Vagina (tissue), 2 donors: ENCODE measurements at regions not wholly inside any gene's neighbourhood (a gene's known extent, or its start where the extent isn't known, plus 50 kb on each side); places are given as distances from the start of the nearest gene placed in this dataset.

Experiments used
- DNase-seq, 2 donors: peaks; one replicate each; pipeline ENCODE4 v3.0.0-alpha.2; 2017; ENCODE audit errors: extremely low spot score in 2 of 2
- H3K27ac ChIP-seq: fragments of 200-600 bp; sonication (generic); one replicate; pipeline ENCODE4 v1.5.1; 2019
- H3K27me3 ChIP-seq: fragments of 200-600 bp; sonication (generic); one replicate; pipeline ENCODE4 v1.5.1; 2019
- H3K36me3 ChIP-seq, 2 donors: fragments of 200-600 bp; sonication (generic); one replicate each; pipeline ENCODE4 v1.5.1; 2017 to 2019
- H3K4me1 ChIP-seq: fragments of 200-600 bp; sonication (generic); one replicate; pipeline ENCODE4 v1.5.1; 2019
- H3K4me3 ChIP-seq, 2 donors: fragments of 200-600 bp; sonication (generic); 1 replicate in 1 of 2; 2 replicates in 1 of 2; pipeline ENCODE4 v1.5.1; 2016 to 2019
- H3K9me3 ChIP-seq: fragments of 200-600 bp; sonication (generic); one replicate; pipeline ENCODE4 v1.5.1; 2019
- POLR2A ChIP-seq, 2 donors: fragments of 450-650 bp; IDR thresholded peaks; one replicate each; pipeline ENCODE4 v1.6.1; 2017; ENCODE audit warnings: antibody characterized with exemption in 2 of 2, mild to moderate bottlenecking in 2 of 2, moderate library complexity in 2 of 2
- POLR2AphosphoS5 ChIP-seq, 2 donors: sonication (generic); formaldehyde crosslinking; IDR thresholded peaks; one replicate each; pipeline ENCODE4 v1.9.0; 2017; ENCODE audit warnings: antibody characterized with exemption in 2 of 2, mild to moderate bottlenecking in 2 of 2, low read depth in 1 of 2; ENCODE audit not compliant: insufficient read depth in 1 of 2
- intact Hi-C: fragments of 100-400 bp; cut with DNase I; formaldehyde crosslinking; loops from one replicate; pipeline ENCODE4 v1.15.1; 2023
- TF ChIP-seq, protein P1 (sequence below), 3 experiments: fragments of 450-650 bp in 2 of 3; fragments of 200-600 bp in 1 of 3; sonication (generic) in 1 of 3; IDR thresholded peaks; one replicate each; pipeline ENCODE4 v1.5.1; 2017 to 2019; ENCODE audit warnings: antibody characterized with exemption in 3 of 3, mild to moderate bottlenecking in 2 of 3, moderate library complexity in 2 of 3

DNA sequence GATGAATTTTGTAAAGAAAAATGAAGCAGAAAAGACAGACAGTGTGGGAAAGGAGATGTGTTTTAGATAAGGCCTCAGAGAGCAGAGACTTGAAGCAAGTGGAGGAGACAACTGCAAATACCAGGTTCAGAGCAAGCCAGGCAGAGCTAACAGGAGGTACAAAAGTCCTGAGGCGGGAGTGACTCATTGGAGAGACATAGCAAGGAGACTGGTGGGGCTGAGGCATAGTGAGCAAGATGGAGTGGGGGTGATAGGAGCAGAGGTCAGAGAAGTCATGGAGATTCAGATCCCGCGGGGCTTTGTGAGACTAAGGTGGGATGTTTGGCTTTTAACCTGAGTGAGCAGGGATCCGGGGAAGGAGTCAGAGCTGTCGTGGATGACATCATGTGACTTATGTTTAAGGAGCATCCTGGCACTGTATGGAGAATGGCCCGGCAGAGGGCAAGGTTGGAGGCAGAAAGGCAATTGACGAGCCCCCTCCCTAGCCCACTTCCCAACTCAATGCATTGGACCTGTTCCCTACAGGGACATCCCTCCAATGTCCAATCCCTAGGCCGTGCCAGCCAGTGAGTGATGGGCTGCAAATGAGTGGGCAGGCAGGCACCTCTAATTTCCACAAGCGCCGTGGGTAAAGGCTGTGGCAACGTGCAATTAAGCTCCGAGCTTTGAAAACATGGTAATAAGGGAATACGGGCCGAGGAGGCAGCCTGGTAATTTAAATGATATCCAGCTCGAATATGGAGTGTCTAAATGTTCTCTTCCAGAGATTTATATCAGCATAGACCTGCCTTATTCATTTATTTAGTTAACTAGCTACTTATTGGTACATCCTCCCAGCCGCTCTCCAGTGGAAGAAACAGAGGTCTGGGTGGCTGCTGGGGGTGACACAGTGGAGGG is 206.8 kb upstream of the LHX5 start:
- H3K36me3 ChIP-seq = no peaks in the 10 kb centered on the region
- no peaks in the 10 kb centered on the region for H3K9me3 ChIP-seq
- no peak for DNase-seq
- no peak overlapping the region for H3K4me3 ChIP-seq
- no peak overlapping the region for H3K27ac ChIP-seq
- no peaks in the 10 kb centered on the region for H3K4me1 ChIP-seq
- intact Hi-C loops = no loop called here
- H3K27me3 ChIP-seq = no peaks in the 10 kb centered on the region
- TF ChIP-seq, protein P1, sequence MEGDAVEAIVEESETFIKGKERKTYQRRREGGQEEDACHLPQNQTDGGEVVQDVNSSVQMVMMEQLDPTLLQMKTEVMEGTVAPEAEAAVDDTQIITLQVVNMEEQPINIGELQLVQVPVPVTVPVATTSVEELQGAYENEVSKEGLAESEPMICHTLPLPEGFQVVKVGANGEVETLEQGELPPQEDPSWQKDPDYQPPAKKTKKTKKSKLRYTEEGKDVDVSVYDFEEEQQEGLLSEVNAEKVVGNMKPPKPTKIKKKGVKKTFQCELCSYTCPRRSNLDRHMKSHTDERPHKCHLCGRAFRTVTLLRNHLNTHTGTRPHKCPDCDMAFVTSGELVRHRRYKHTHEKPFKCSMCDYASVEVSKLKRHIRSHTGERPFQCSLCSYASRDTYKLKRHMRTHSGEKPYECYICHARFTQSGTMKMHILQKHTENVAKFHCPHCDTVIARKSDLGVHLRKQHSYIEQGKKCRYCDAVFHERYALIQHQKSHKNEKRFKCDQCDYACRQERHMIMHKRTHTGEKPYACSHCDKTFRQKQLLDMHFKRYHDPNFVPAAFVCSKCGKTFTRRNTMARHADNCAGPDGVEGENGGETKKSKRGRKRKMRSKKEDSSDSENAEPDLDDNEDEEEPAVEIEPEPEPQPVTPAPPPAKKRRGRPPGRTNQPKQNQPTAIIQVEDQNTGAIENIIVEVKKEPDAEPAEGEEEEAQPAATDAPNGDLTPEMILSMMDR (IDR thresholded peaks at IDR 0.05) = no peak
- TF ChIP-seq POLR2AphosphoS5 (IDR thresholded peaks at IDR 0.05; ENCODE audit: insufficient read depth in 1 of 2, low read depth in 1 of 2) (no peak), POLR2A (IDR thresholded peaks at IDR 0.05) (no peak)

DNA sequence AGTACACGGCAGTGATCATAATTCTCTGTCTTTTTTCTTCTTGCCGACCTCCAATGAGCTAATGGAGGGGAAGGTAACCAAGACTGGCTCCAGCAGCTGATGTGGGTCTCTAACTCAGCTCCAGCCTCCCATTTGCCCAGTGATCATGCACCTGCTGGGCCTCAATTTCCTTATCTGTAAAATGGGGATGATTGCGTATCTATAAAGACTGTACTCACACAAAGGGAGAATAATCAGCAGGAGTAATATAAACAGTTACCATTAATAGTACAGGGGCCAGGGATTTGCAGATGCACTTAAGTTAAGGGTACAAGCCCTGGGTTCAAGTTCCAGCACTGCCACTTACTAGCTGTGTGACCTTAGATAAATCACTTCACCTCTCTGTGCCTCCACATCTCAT is 204.9 kb upstream of the LHX5 start:
- Histone ChIP-seq H3K36me3 (no peaks in the 10 kb centered on the region), H3K27ac (no peak overlapping the region), H3K27me3 (no peaks in the 10 kb centered on the region), H3K4me1 (no peaks in the 10 kb centered on the region), H3K9me3 (no peaks in the 10 kb centered on the region), H3K4me3 (no peak overlapping the region)
- TF ChIP-seq POLR2A (IDR thresholded peaks at IDR 0.05) (no peak), POLR2AphosphoS5 (IDR thresholded peaks at IDR 0.05; ENCODE audit: insufficient read depth in 1 of 2, low read depth in 1 of 2) (no peak)
- TF ChIP-seq, protein P1 (IDR thresholded peaks at IDR 0.05) = no peak
- DNase-seq = no peak
- intact Hi-C loops = no loop called here

DNA sequence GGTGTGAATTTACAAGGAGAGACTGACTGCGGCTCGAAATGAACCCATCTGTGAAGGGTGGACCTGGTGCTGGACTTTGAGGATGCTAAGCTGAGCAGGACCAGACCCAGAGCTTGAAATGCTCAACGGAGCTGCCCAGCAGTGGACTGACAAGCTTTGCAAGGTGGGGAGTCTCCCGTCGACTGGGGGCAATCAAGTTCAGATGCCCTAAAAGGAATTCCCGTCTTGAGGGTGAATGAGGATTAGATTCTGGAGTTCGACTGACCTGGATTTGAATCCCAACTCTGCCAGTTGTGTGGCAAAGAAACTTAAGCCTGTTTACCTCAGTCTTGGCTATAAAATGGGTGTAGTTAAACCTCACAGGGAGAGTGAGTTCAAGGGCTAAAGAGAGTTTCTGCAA is 204.4 kb upstream of the LHX5 start:
- Histone ChIP-seq H3K27ac (no peak overlapping the region), H3K4me1 (no peaks in the 10 kb centered on the region), H3K27me3 (no peaks in the 10 kb centered on the region), H3K36me3 (no peaks in the 10 kb centered on the region), H3K9me3 (no peaks in the 10 kb centered on the region), H3K4me3 (no peak overlapping the region)
- intact Hi-C loops = no loop called here
- TF ChIP-seq POLR2AphosphoS5 (IDR thresholded peaks at IDR 0.05; ENCODE audit: insufficient read depth in 1 of 2, low read depth in 1 of 2) (no peak), POLR2A (IDR thresholded peaks at IDR 0.05) (no peak)
- TF ChIP-seq, protein P1 (IDR thresholded peaks at IDR 0.05) = no peak
- DNase-seq = no peak

DNA sequence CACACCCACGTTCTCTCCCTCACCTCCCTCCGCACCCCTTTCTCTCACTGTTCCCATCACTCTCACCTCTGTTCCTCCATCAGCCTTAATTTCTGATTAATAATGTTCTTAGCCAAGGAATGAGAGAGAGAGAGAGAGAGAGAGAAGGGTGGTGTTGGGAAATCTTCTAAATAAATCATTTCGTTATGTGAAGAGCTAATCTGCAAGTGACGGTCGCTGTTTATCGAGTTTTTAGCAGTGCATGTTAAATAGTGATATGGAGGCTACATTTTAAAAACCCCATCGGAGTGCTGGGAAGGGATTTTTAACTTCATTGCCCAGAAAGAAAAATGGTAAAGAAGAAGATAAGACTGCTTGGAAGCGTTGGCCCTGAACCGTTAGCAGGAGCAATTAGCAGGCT is 203.3 kb upstream of the LHX5 start:
- DNase-seq = no peak
- Histone ChIP-seq H3K4me3 (no peak overlapping the region), H3K9me3 (no peaks in the 10 kb centered on the region), H3K27ac (no peak overlapping the region), H3K36me3 (no peaks in the 10 kb centered on the region), H3K4me1 (no peaks in the 10 kb centered on the region), H3K27me3 (no peaks in the 10 kb centered on the region)
- intact Hi-C loops = no loop called here
- no peak for TF ChIP-seq POLR2AphosphoS5 (IDR thresholded peaks at IDR 0.05; ENCODE audit: insufficient read depth in 1 of 2, low read depth in 1 of 2)
- TF ChIP-seq, protein P1 (IDR thresholded peaks at IDR 0.05) = no peak
- no peak for TF ChIP-seq POLR2A (IDR thresholded peaks at IDR 0.05)

DNA sequence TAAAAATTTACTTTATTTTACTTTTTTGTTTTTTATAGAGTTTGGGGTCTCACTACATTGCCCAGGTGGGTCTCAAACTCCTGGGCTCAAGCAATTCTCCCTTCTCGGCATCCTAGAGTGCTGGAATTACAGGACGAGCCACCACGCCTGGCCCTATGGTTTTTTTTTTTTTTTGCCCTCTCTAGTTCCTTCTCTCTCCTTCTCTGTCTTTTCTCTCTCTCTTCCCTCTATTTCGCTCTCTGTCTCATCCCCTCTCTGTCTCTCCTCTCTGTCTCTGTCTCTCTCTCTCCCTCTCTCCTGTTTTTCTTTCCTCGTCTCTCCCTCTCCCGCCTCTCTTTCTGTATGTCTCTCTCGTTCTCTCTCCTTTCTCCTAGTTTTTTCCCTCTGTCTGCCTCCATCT is 202.6 kb upstream of the LHX5 start:
- Histone ChIP-seq H3K27ac (no peak overlapping the region), H3K9me3 (no peaks in the 10 kb centered on the region), H3K4me1 (no peaks in the 10 kb centered on the region), H3K4me3 (no peak overlapping the region), H3K36me3 (no peaks in the 10 kb centered on the region), H3K27me3 (no peaks in the 10 kb centered on the region)
- no peak for TF ChIP-seq POLR2A (IDR thresholded peaks at IDR 0.05)
- no peak for TF ChIP-seq POLR2AphosphoS5 (IDR thresholded peaks at IDR 0.05; ENCODE audit: insufficient read depth in 1 of 2, low read depth in 1 of 2)
- TF ChIP-seq, protein P1 (IDR thresholded peaks at IDR 0.05) = no peak
- intact Hi-C loops = no loop called here
- DNase-seq = no peak
